ENCODE measurements at regions not wholly inside any gene's neighbourhood (a gene's known extent, or its start where the extent isn't known, plus 50 kb on each side); places are given as distances from the start of the nearest gene placed in this dataset.
"Not testable (repeated sequence)": the region's sequence is repeated elsewhere in the genome, so short reads cannot be mapped to it uniquely, and the experiment has no call there.

- no peaks in the 10 kb centered on the region for H3K27me3 Mint-ChIP-seq
- no peak overlapping the region for H3K27ac Mint-ChIP-seq
- H3K9me3 Mint-ChIP-seq (ENCODE audit: low read depth), result peaks cover 26% of the 10 kb centered on the region
- no peak for DNase-seq (ENCODE audit: low spot score, unreplicated experiment)
- H3K4me3 Mint-ChIP-seq (ENCODE audit: low read depth), result no peak overlapping the region
- no peak for TF ChIP-seq CTCF (IDR thresholded peaks at IDR 0.05; ENCODE audit: unreplicated experiment)
- H3K36me3 Mint-ChIP-seq (ENCODE audit: insufficient read depth), result peaks cover 4% of the 10 kb centered on the region
- no peaks in the 10 kb centered on the region for H3K4me1 Mint-ChIP-seq (ENCODE audit: low read depth)
Measured at GRCh38 chr15:25170781-25171110, 216.0 kb downstream of the SNRPN start.

- peaks cover 29% of the 10 kb centered on the region for H3K9me3 Mint-ChIP-seq (ENCODE audit: low read depth)
- peak; percentile 8 for DNase-seq (ENCODE audit: low spot score, unreplicated experiment)
- no peak overlapping the region for H3K4me3 Mint-ChIP-seq (ENCODE audit: low read depth)
- no peaks in the 10 kb centered on the region for H3K4me1 Mint-ChIP-seq (ENCODE audit: low read depth)
- peaks cover 4% of the 10 kb centered on the region for H3K36me3 Mint-ChIP-seq (ENCODE audit: insufficient read depth)
- TF ChIP-seq CTCF (IDR thresholded peaks at IDR 0.05; ENCODE audit: unreplicated experiment), result no peak
- H3K27me3 Mint-ChIP-seq, result no peaks in the 10 kb centered on the region
- no peak overlapping the region for H3K27ac Mint-ChIP-seq
Measured at GRCh38 chr15:25171111-25171811, 216.5 kb downstream of the SNRPN start.

- no peak for TF ChIP-seq CTCF (IDR thresholded peaks at IDR 0.05; ENCODE audit: unreplicated experiment)
- Mint-ChIP-seq H3K9me3 (ENCODE audit: low read depth) (peaks cover 27% of the 10 kb centered on the region), H3K4me3 (ENCODE audit: low read depth) (no peak overlapping the region), H3K27ac (no peak overlapping the region), H3K27me3 (no peaks in the 10 kb centered on the region), H3K36me3 (ENCODE audit: insufficient read depth) (peaks cover 4% of the 10 kb centered on the region), H3K4me1 (ENCODE audit: low read depth) (no peaks in the 10 kb centered on the region)
- peak; percentile 4 for DNase-seq (ENCODE audit: low spot score, unreplicated experiment)
Measured at GRCh38 chr15:25171856-25172687, 217.3 kb downstream of the SNRPN start.

- H3K27me3 Mint-ChIP-seq, result no peaks in the 10 kb centered on the region
- peaks cover 27% of the 10 kb centered on the region for H3K9me3 Mint-ChIP-seq (ENCODE audit: low read depth)
- no peak for DNase-seq (ENCODE audit: low spot score, unreplicated experiment)
- H3K27ac Mint-ChIP-seq, result no peak overlapping the region
- H3K4me1 Mint-ChIP-seq (ENCODE audit: low read depth), result no peaks in the 10 kb centered on the region
- H3K4me3 Mint-ChIP-seq (ENCODE audit: low read depth), result no peak overlapping the region
- no peak for TF ChIP-seq CTCF (IDR thresholded peaks at IDR 0.05; ENCODE audit: unreplicated experiment)
- H3K36me3 Mint-ChIP-seq (ENCODE audit: insufficient read depth), result peaks cover 4% of the 10 kb centered on the region
Measured at GRCh38 chr15:25172691-25173090, 217.9 kb downstream of the SNRPN start.

DNA sequence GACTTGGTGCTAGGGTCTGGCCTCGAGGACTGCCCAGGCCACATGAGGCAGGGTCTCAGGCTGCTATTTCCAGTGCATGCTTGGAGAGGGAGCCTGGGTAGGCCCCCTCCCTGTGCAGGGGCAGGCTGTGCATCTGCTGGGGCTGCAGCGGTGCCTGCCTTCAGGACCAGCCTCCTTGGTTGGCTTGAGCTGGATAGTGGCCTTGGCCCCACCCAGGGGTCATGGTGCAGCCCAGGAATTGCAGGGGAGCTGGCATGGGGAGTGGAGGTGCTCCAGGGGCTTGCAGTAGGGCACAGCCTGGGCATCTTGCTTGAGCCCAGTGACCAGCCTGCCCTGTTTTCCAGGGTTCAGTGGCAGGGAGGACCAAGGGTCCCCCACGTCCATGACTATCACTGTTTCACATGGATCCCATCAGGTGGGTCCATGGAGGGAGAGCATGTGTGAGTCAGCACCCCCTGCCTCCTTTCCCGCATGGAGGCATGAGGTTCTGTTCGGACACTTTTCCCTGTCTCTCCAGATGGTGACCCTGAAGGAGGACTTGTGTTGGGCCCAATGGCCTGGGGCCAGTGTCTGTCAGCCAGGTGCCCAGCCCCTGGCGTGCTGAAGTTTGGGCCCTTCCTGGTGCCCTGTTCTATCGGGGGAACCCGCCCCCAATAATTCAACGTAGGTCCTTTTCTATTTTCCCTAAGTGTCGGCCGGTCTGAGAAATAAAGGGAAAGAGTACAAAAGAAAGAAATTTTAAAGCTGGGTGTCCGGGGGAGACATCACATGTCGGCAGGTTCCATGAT is 218.6 kb downstream of the SNRPN start:
- H3K27me3 Mint-ChIP-seq, result no peaks in the 10 kb centered on the region
- DNase-seq (ENCODE audit: low spot score, unreplicated experiment), result no peak
- no peak overlapping the region for H3K4me3 Mint-ChIP-seq (ENCODE audit: low read depth)
- H3K4me1 Mint-ChIP-seq (ENCODE audit: low read depth), result no peaks in the 10 kb centered on the region
- no peak overlapping the region for H3K27ac Mint-ChIP-seq
- no peak for TF ChIP-seq CTCF (IDR thresholded peaks at IDR 0.05; ENCODE audit: unreplicated experiment)
- peaks cover 27% of the 10 kb centered on the region for H3K9me3 Mint-ChIP-seq (ENCODE audit: low read depth)
- peaks cover 4% of the 10 kb centered on the region for H3K36me3 Mint-ChIP-seq (ENCODE audit: insufficient read depth)

DNA sequence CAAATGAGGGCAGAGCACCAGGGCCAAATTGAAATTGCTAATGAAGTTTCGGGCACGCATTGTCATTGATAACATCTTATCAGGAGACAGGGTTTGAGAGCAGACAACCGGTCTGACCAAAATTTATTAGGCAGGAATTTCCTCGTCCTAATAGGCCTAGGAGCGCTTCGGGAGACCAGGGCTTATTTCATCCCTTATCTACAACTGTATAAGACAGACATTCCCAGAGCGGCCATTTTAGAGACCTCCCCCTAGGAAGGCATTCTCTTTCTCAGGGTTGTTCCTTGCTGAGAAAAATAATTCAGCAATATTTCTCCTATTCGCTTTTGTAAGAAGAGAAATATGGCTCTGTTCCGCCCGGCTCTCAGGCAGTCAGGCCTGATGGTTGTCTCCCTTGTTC is 219.4 kb downstream of the SNRPN start:
- not testable (repeated sequence) for H3K27me3 Mint-ChIP-seq; H3K4me1 Mint-ChIP-seq (ENCODE audit: low read depth); H3K27ac Mint-ChIP-seq; H3K4me3 Mint-ChIP-seq (ENCODE audit: low read depth); H3K36me3 Mint-ChIP-seq (ENCODE audit: insufficient read depth); DNase-seq (ENCODE audit: low spot score, unreplicated experiment)
- peaks cover 27% of the 10 kb centered on the region for H3K9me3 Mint-ChIP-seq (ENCODE audit: low read depth)

Data from progenitor cell of endocrine pancreas (in vitro differentiated cells).